ENCODE measurements at regions not wholly inside any gene's neighbourhood (a gene's known extent, or its start where the extent isn't known, plus 50 kb on each side); places are given as distances from the start of the nearest gene placed in this dataset.

GRCh38 chr17:62125307-62125706, 60.2 kb upstream of the MED13 start:
- Histone ChIP-seq H3K4me1 (no peaks in the 10 kb centered on the region), H3K9me3 (replicated peaks) (no peaks in the 10 kb centered on the region)

GRCh38 chr17:62121025-62121730, 56.1 kb upstream of the MED13 start:
- no peaks in the 10 kb centered on the region for H3K27me3 ChIP-seq
- no peak overlapping the region for H3K27ac ChIP-seq
- DNase-seq = no peak
- H3K9me3 ChIP-seq (replicated peaks) = no peaks in the 10 kb centered on the region
- no peaks in the 10 kb centered on the region for H3K36me3 ChIP-seq
- no peaks in the 10 kb centered on the region for H3K4me1 ChIP-seq
- no peak overlapping the region for H3K4me3 ChIP-seq

More at GRCh38 chr17:62125307-62125706, 60.2 kb upstream of the MED13 start:
- no peaks in the 10 kb centered on the region for H3K27me3 ChIP-seq
- H3K36me3 ChIP-seq = no peaks in the 10 kb centered on the region
- H3K4me3 ChIP-seq = no peak overlapping the region
- H3K27ac ChIP-seq = no peak overlapping the region
- DNase-seq = no peak

- Histone ChIP-seq H3K27me3 (no peaks in the 10 kb centered on the region), H3K4me1 (no peaks in the 10 kb centered on the region), H3K27ac (no peak overlapping the region)
These were observed 54.3 kb upstream of the MED13 start for GRCh38 chr17:62119373-62119772.

More at GRCh38 chr17:62119373-62119772, 54.3 kb upstream of the MED13 start:
- H3K36me3 ChIP-seq = no peaks in the 10 kb centered on the region
- H3K4me3 ChIP-seq = no peak overlapping the region
- DNase-seq = no peak
- H3K9me3 ChIP-seq (replicated peaks) = no peaks in the 10 kb centered on the region; the same call in 1 of the 2 replicates
